22Rv1 (cell line): ENCODE measurements at regions not wholly inside any gene's neighbourhood (a gene's known extent, or its start where the extent isn't known, plus 50 kb on each side); places are given as distances from the start of the nearest gene placed in this dataset.

Source experiments
- CTCF ChIP-seq: fragments of 450-650 bp; IDR thresholded peaks from 2 replicates; pipeline ENCODE4 v1.5.1; 2017; ENCODE audit warnings: mild to moderate bottlenecking
- ZFX ChIP-seq: fragments of 450-650 bp; IDR thresholded peaks from 2 replicates; pipeline ENCODE4 v1.6.1; 2017; ENCODE audit warnings: antibody characterized with exemption, borderline replicate concordance

- TF ChIP-seq CTCF (no peak), ZFX (no peak)
Measured at GRCh38 chr9:21744841-21745240, 57.6 kb upstream of the MTAP start.
